ENCODE measurements at regions not wholly inside any gene's neighbourhood (a gene's known extent, or its start where the extent isn't known, plus 50 kb on each side); places are given as distances from the start of the nearest gene placed in this dataset.

DNA sequence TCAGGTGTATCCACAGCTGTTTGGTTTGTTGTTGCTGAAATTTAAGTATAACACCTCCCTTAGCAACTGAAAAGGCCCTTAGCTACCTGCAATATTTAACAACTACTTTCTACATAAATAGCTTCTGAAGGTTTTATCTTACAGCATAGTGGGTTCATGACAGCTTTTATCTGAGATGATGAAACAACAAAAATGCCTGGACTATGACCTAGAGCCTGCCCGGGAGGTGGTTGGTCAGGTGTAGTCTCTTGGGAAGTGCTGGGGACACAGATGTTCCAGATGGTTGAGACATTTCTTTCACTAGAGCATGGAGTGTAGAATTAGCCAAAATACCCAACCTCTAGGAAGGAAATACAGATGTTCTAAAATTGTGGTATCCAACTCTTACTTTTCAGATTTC is 705.4 kb downstream of the MAFB start:
- TF ChIP-seq, protein P1, sequence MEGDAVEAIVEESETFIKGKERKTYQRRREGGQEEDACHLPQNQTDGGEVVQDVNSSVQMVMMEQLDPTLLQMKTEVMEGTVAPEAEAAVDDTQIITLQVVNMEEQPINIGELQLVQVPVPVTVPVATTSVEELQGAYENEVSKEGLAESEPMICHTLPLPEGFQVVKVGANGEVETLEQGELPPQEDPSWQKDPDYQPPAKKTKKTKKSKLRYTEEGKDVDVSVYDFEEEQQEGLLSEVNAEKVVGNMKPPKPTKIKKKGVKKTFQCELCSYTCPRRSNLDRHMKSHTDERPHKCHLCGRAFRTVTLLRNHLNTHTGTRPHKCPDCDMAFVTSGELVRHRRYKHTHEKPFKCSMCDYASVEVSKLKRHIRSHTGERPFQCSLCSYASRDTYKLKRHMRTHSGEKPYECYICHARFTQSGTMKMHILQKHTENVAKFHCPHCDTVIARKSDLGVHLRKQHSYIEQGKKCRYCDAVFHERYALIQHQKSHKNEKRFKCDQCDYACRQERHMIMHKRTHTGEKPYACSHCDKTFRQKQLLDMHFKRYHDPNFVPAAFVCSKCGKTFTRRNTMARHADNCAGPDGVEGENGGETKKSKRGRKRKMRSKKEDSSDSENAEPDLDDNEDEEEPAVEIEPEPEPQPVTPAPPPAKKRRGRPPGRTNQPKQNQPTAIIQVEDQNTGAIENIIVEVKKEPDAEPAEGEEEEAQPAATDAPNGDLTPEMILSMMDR (IDR thresholded peaks at IDR 0.05): no peak
- DNase-seq (ENCODE audit: low spot score): no peak
- no peak for ATAC-seq (ENCODE audit: low FRiP score)

DNA sequence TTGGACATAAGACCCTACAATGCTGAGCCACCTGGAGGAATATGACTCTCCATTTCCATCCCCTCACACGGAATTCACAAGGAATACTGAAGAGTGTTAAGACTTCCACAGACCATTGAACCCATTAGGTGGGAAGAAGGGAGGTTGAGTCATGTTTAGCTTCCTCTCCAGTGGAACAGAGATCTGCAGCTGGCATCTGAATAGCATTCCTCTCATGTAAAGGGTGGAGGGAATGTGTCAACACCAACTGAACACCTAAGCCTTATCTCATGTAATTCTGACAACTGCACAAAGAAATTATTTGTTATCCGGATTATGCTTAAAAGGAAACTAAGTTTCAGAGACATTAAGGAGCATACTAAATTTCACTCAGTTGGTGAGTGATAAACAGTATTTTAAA is 705.9 kb downstream of the MAFB start:
- no peak for ATAC-seq (ENCODE audit: low FRiP score)
- TF ChIP-seq, protein P1 (IDR thresholded peaks at IDR 0.05): no peak
- DNase-seq (ENCODE audit: low spot score): no peak

DNA sequence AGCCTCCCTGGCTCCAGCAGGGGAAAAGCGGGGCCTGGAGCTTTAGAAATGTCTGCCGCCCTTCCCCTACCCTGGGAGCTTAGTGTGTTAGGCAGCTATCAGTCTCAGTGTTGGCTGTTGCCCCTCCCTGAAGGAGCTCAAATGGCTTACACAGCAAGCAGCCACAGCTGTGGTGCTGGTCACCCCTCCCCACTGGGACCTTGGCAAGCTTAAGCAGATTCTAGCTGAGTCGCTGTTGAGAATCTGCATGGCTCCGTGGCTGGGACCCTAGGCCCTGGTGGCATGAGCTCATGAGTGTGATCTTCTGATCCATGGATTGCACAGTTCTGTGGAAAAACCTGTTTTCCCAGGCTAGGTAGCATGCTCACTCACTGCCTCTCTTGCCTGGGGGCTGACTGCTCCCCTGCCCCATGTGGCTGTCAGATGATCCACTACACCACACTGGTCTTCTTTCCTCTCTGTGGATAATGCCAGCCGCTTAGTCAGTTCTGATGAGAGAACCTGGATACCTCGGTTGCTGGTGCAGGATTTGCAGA is 714.0 kb downstream of the MAFB start:
- ATAC-seq (ENCODE audit: low FRiP score): no peak
- TF ChIP-seq, protein P1 (IDR thresholded peaks at IDR 0.05): no peak
- no peak for DNase-seq (ENCODE audit: low spot score)

DNA sequence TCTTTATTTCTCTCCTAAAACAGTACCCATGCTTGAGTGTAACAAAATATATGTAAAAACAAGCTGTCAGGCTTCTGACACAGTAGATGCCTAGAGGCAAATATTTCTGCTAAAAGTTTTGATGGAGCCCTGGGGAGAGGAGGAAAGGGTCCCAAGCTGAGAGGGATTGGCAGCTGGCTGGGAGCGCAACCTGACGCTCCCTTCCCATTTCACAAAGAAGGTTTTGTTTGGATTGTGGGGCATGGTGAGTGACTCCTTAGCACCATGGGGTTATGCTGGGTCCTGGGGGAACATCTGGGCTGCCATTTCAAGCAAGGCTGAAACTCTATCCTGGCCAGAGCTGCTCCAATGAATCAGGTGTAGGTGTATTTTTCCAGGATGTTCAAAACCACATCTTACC is 720.5 kb downstream of the MAFB start:
- DNase-seq (ENCODE audit: low spot score) (no peak), ATAC-seq (ENCODE audit: low FRiP score) (no peak)
- TF ChIP-seq, protein P1 (IDR thresholded peaks at IDR 0.05): no peak

- ATAC-seq (ENCODE audit: low FRiP score) (no peak), DNase-seq (ENCODE audit: low spot score) (no peak)
- TF ChIP-seq, protein P1 (IDR thresholded peaks at IDR 0.05): no peak
Observed at GRCh38 chr20:39967806-39968205, 721.2 kb downstream of the MAFB start.

- TF ChIP-seq, protein P1 (IDR thresholded peaks at IDR 0.05): no peak
- DNase-seq (ENCODE audit: low spot score): no peak
- ATAC-seq (ENCODE audit: low FRiP score): no peak
Observed at GRCh38 chr20:39961637-39962244, 727.3 kb downstream of the MAFB start.

Data from omental fat pad (tissue), 3 donors.